Endodermal cell (in vitro differentiated cells): ENCODE measurements at regions not wholly inside any gene's neighbourhood (a gene's known extent, or its start where the extent isn't known, plus 50 kb on each side); places are given as distances from the start of the nearest gene placed in this dataset.

ENCODE experiments used
- DNase-seq: peaks from one replicate; pipeline ENCODE4 v3.0.0-alpha.2; 2017
- H3K27ac ChIP-seq: 2 replicates; pipeline ENCODE4 v1.5.1; 2013; ENCODE audit warnings: mild to moderate bottlenecking, low read depth, low read length, moderate library complexity
- H3K27me3 ChIP-seq: 2 replicates; pipeline ENCODE4 v1.6.1; 2013; ENCODE audit warnings: mild to moderate bottlenecking, low read length, moderate library complexity; ENCODE audit not compliant: insufficient read depth, control insufficient read depth, poor library complexity, severe bottlenecking
- H3K36me3 ChIP-seq: 2 replicates; pipeline ENCODE4 v1.7.0; 2013; ENCODE audit warnings: mild to moderate bottlenecking, low read length, moderate library complexity; ENCODE audit not compliant: control insufficient read depth, insufficient read depth
- H3K4me1 ChIP-seq: one replicate; pipeline ENCODE4 v1.7.0; 2013; ENCODE audit warnings: low read length; ENCODE audit not compliant: control insufficient read depth, insufficient read depth
- H3K4me3 ChIP-seq: 2 replicates; pipeline ENCODE4 v1.5.1; 2013; ENCODE audit warnings: mild to moderate bottlenecking, low read length, moderate library complexity
- H3K9ac ChIP-seq: 2 replicates; pipeline ENCODE4 v1.6.1; 2013; ENCODE audit warnings: mild to moderate bottlenecking, low read length, moderate library complexity; ENCODE audit not compliant: poor library complexity, severe bottlenecking; ENCODE audit errors: extremely low read depth
- H3K9me3 ChIP-seq: 2 replicates; pipeline ENCODE4 v1.6.1; 2013; ENCODE audit warnings: mild to moderate bottlenecking, low read length, moderate library complexity; ENCODE audit not compliant: control insufficient read depth
- H3K27ac Mint-ChIP-seq: 2 replicates; pipeline ENCODE4 v1.8.0; 2020; ENCODE audit warnings: mixed read lengths
- H3K27me3 Mint-ChIP-seq: 2 replicates; pipeline ENCODE4 v1.8.0; 2021; ENCODE audit warnings: mild to moderate bottlenecking, mixed read lengths; ENCODE audit not compliant: insufficient read depth
- H3K36me3 Mint-ChIP-seq: 2 replicates; pipeline ENCODE4 v1.8.0; 2020; ENCODE audit warnings: low read depth, mixed read lengths
- H3K4me1 Mint-ChIP-seq: 2 replicates; pipeline ENCODE4 v1.8.0; 2020; ENCODE audit warnings: mixed read lengths
- H3K4me3 Mint-ChIP-seq: 2 replicates; pipeline ENCODE4 v1.8.0; 2020; ENCODE audit warnings: mild to moderate bottlenecking, moderate library complexity, mixed read lengths
- H3K9me3 Mint-ChIP-seq: 2 replicates; pipeline ENCODE4 v1.8.0; 2020; ENCODE audit warnings: mild to moderate bottlenecking, mixed read lengths
- CTCF ChIP-seq: fragments of 200-600 bp; sonication (generic); conservative IDR thresholded peaks from 2 replicates; pipeline ENCODE4 v1.5.0; 2021; ENCODE audit warnings: antibody characterized with exemption, mild to moderate bottlenecking
- WGBS, 2 experiments: methylation state at CpG; one replicate each; pipeline versions ENCODE4 v1.1.5 to v1.1.7; 2013; ENCODE audit warnings: missing lambda C conversion rate in 2 of 2, mixed read lengths in 1 of 2; ENCODE audit not compliant: insufficient coverage in 1 of 2, insufficient read length in 1 of 2; 5-methylcytosine and 5-hydroxymethylcytosine counted together

- no peak for DNase-seq
- Histone ChIP-seq H3K9ac (no peak overlapping the region), H3K27ac (no peak overlapping the region), H3K36me3 (no peaks in the 10 kb centered on the region), H3K4me1 (no peaks in the 10 kb centered on the region), H3K9me3 (no peaks in the 10 kb centered on the region), H3K4me3 (no peak overlapping the region), H3K27me3 (no peaks in the 10 kb centered on the region)
- Mint-ChIP-seq H3K27me3 (peaks cover 2% of the 10 kb centered on the region), H3K36me3 (no peaks in the 10 kb centered on the region), H3K27ac (no peak overlapping the region), H3K4me1 (peaks cover 14% of the 10 kb centered on the region), H3K4me3 (no peak overlapping the region), H3K9me3 (no peaks in the 10 kb centered on the region)
- WGBS, 2 experiments: 89 to 100% methylated on average over 1 of the region's 1 CpG
- no peak for TF ChIP-seq CTCF
These were observed 808.1 kb upstream of the RBFOX1 start for GRCh38 chr16:6524501-6524900.

- no peaks in the 10 kb centered on the region for H3K4me1 ChIP-seq
- no peak for DNase-seq
- H3K9me3 ChIP-seq: peaks cover 5% of the 10 kb centered on the region
- TF ChIP-seq CTCF: no peak
- Mint-ChIP-seq H3K27me3 (peaks cover 1% of the 10 kb centered on the region), H3K4me3 (no peak overlapping the region), H3K36me3 (no peaks in the 10 kb centered on the region), H3K4me1 (peaks cover 7% of the 10 kb centered on the region), H3K27ac (no peak overlapping the region), H3K9me3 (peaks cover 2% of the 10 kb centered on the region)
- H3K27me3 ChIP-seq: no peaks in the 10 kb centered on the region
- no peak overlapping the region for H3K9ac ChIP-seq
- no peak overlapping the region for H3K27ac ChIP-seq
- H3K36me3 ChIP-seq: no peaks in the 10 kb centered on the region
- 89 to 94% methylated on average over 7 to 9 of the region's 9 CpGs for WGBS, 2 experiments
- no peak overlapping the region for H3K4me3 ChIP-seq
These were observed 815.5 kb upstream of the RBFOX1 start for GRCh38 chr16:6517020-6517720.

- Histone ChIP-seq H3K9me3 (peaks cover 5% of the 10 kb centered on the region), H3K27me3 (no peaks in the 10 kb centered on the region), H3K9ac (no peak overlapping the region), H3K27ac (no peak overlapping the region), H3K36me3 (no peaks in the 10 kb centered on the region), H3K4me3 (no peak overlapping the region), H3K4me1 (no peaks in the 10 kb centered on the region)
- peaks cover 1% of the 10 kb centered on the region for H3K27me3 Mint-ChIP-seq
- TF ChIP-seq CTCF: no peak
- H3K4me1 Mint-ChIP-seq: no peaks in the 10 kb centered on the region
- no peak overlapping the region for H3K27ac Mint-ChIP-seq
- no peaks in the 10 kb centered on the region for H3K36me3 Mint-ChIP-seq
- peaks cover 2% of the 10 kb centered on the region for H3K9me3 Mint-ChIP-seq
- H3K4me3 Mint-ChIP-seq: no peak overlapping the region
- DNase-seq: no peak
- WGBS, 2 experiments: 87 to 100% methylated on average over 1 to 2 of the region's 2 CpGs
These were observed 820.1 kb upstream of the RBFOX1 start for GRCh38 chr16:6512512-6512911.
